ENCODE measurements at regions not wholly inside any gene's neighbourhood (a gene's known extent, or its start where the extent isn't known, plus 50 kb on each side); places are given as distances from the start of the nearest gene placed in this dataset.

GRCh38 chr1:185408700-185409270 lies 91.7 kb upstream of the IVNS1ABP start:
- CTCF ChIA-PET = no interaction called here
- POLR2A ChIA-PET = no interaction called here
- no peak for DNase-seq (ENCODE audit: extremely low spot score)
- no peak for TF ChIP-seq ZNF384 (IDR thresholded peaks at IDR 0.05)
- no peak for TF ChIP-seq FOXK2 (IDR thresholded peaks at IDR 0.05)
- no peak for TF ChIP-seq LEF1 (IDR thresholded peaks at IDR 0.05; ENCODE audit: borderline replicate concordance)
- TF ChIP-seq TARDBP (IDR thresholded peaks at IDR 0.05) = no peak
- TF ChIP-seq ARNT (IDR thresholded peaks at IDR 0.05) = no peak
- TF ChIP-seq NFRKB (IDR thresholded peaks at IDR 0.05) = no peak
- TF ChIP-seq L3MBTL2 (conservative IDR thresholded peaks at IDR 0.05) = no peak
- TF ChIP-seq ELF4 (IDR thresholded peaks at IDR 0.05) = no peak
- TF ChIP-seq HDGF (IDR thresholded peaks at IDR 0.05; ENCODE audit: borderline replicate concordance) = no peak
- TF ChIP-seq FOXM1 (IDR thresholded peaks at IDR 0.05; ENCODE audit: borderline replicate concordance) = no peak
- TF ChIP-seq FOXA1 (IDR thresholded peaks at IDR 0.05) = no peak
- no peak for TF ChIP-seq CTBP1 (IDR thresholded peaks at IDR 0.05; ENCODE audit: borderline replicate concordance)
- TF ChIP-seq SUZ12 (IDR thresholded peaks at IDR 0.05) = no peak
- no peak for TF ChIP-seq PKNOX1 (IDR thresholded peaks at IDR 0.05)
- TF ChIP-seq BHLHE40 (IDR thresholded peaks at IDR 0.05; ENCODE audit: borderline replicate concordance) = no peak
- no peak for TF ChIP-seq SP1 (IDR thresholded peaks at IDR 0.05)

GRCh38 chr1:185406691-185407009 lies 89.6 kb upstream of the IVNS1ABP start:
- TF ChIP-seq LEF1 (IDR thresholded peaks at IDR 0.05; ENCODE audit: borderline replicate concordance) (no peak), NFRKB (IDR thresholded peaks at IDR 0.05) (no peak), BHLHE40 (IDR thresholded peaks at IDR 0.05; ENCODE audit: borderline replicate concordance) (no peak), FOXM1 (IDR thresholded peaks at IDR 0.05; ENCODE audit: borderline replicate concordance) (no peak), ZNF384 (IDR thresholded peaks at IDR 0.05) (no peak), ELF4 (IDR thresholded peaks at IDR 0.05) (no peak), CTBP1 (IDR thresholded peaks at IDR 0.05; ENCODE audit: borderline replicate concordance) (no peak), TARDBP (IDR thresholded peaks at IDR 0.05) (no peak), SP1 (IDR thresholded peaks at IDR 0.05) (no peak), L3MBTL2 (conservative IDR thresholded peaks at IDR 0.05) (no peak)
- ChIA-PET POLR2A (no interaction called here), CTCF (no interaction called here)
- no peak for DNase-seq (ENCODE audit: extremely low spot score)

DNA sequence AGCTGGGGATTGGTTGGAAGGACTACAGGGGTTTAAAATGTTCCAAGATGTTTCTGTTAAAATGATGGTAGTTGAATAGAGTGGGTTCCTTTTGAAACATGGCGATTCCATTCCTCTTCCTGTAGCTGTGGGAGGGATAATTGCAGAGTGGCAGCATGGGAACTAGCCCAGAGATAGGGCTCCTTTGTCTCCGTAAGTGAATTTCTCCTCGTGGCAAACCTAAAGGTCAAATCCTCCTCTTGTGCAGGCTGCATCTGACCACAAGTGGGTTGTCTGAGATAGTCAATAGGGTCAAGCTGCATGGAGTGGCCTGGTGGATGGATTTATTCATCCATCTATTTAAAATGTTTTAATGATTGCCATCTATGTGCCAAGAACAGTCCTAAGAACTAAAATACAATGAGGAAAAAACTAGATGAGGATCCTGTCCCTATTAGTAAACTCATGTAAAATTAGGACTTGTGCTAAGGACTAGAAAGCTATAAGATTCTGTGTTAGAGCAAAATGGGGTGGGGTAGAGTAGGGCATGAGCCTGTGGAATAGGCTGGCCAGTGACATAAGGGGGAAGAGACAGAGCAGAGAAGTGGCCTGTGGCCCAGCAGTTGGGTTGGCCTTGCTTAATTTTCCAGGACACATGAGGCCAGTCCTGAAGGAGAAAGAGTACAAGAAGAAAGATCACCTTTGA lies 89.1 kb upstream of the IVNS1ABP start:
- TF ChIP-seq SP1 (IDR thresholded peaks at IDR 0.05) (no peak), ELF4 (IDR thresholded peaks at IDR 0.05) (no peak), SUZ12 (IDR thresholded peaks at IDR 0.05) (no peak), TARDBP (IDR thresholded peaks at IDR 0.05) (no peak), PKNOX1 (IDR thresholded peaks at IDR 0.05) (no peak), LEF1 (IDR thresholded peaks at IDR 0.05; ENCODE audit: borderline replicate concordance) (no peak), L3MBTL2 (conservative IDR thresholded peaks at IDR 0.05) (no peak), HDGF (IDR thresholded peaks at IDR 0.05; ENCODE audit: borderline replicate concordance) (no peak), FOXK2 (IDR thresholded peaks at IDR 0.05) (no peak), CTBP1 (IDR thresholded peaks at IDR 0.05; ENCODE audit: borderline replicate concordance) (no peak), FOXA1 (IDR thresholded peaks at IDR 0.05) (no peak), NFRKB (IDR thresholded peaks at IDR 0.05) (no peak), ZNF384 (IDR thresholded peaks at IDR 0.05) (no peak), FOXM1 (IDR thresholded peaks at IDR 0.05; ENCODE audit: borderline replicate concordance) (no peak), BHLHE40 (IDR thresholded peaks at IDR 0.05; ENCODE audit: borderline replicate concordance) (no peak)
- CTCF ChIA-PET = no interaction called here
- no peak for DNase-seq (ENCODE audit: extremely low spot score)
- POLR2A ChIA-PET = no interaction called here

DNA sequence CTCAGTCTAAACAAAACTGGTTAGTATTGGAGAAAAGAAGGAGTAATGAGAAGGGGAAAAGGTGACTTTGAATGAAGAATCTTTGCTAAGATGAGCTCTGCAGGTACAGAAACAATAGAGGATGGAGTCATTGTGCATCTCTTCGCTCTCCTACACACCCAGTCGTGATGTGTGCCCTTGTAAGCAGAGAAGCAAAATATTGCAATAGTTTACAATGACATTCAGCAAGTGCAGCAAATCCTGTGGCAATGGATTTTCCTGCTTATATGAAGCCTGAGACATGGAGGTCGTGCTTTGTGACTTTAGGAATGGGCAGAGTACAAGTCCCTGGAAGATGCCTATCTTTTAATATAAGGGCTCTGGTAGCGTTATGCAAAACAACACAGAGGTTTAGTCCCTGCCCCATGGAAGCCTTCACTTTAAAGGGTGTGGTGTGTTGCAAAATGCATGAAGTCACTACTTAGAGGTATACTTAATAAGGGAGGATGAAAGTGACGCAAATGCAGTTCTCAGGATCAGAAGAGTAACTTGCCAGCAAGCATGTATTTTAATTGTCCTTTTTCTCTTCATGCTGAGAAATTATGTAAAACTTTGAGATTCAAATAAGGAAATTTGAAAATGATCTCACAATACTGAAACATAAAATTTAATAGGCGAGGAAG lies 88.0 kb upstream of the IVNS1ABP start:
- ChIA-PET POLR2A (no interaction called here), CTCF (no interaction called here)
- TF ChIP-seq TARDBP (IDR thresholded peaks at IDR 0.05) (no peak), CTBP1 (IDR thresholded peaks at IDR 0.05; ENCODE audit: borderline replicate concordance) (no peak), L3MBTL2 (conservative IDR thresholded peaks at IDR 0.05) (no peak), FOXA1 (IDR thresholded peaks at IDR 0.05) (no peak), SUZ12 (IDR thresholded peaks at IDR 0.05) (no peak), SP1 (IDR thresholded peaks at IDR 0.05) (no peak), HDGF (IDR thresholded peaks at IDR 0.05; ENCODE audit: borderline replicate concordance) (no peak), FOXM1 (IDR thresholded peaks at IDR 0.05; ENCODE audit: borderline replicate concordance) (no peak), FOXK2 (IDR thresholded peaks at IDR 0.05) (no peak), ARNT (IDR thresholded peaks at IDR 0.05) (no peak), NFRKB (IDR thresholded peaks at IDR 0.05) (no peak), ELF4 (IDR thresholded peaks at IDR 0.05) (no peak), ZNF384 (IDR thresholded peaks at IDR 0.05) (no peak), BHLHE40 (IDR thresholded peaks at IDR 0.05; ENCODE audit: borderline replicate concordance) (no peak), PKNOX1 (IDR thresholded peaks at IDR 0.05) (no peak), LEF1 (IDR thresholded peaks at IDR 0.05; ENCODE audit: borderline replicate concordance) (no peak)
- DNase-seq (ENCODE audit: extremely low spot score) = no peak

- ChIA-PET POLR2A (no interaction called here), CTCF (no interaction called here)
- no peak for DNase-seq (ENCODE audit: extremely low spot score)
- TF ChIP-seq FOXA1 (IDR thresholded peaks at IDR 0.05) = no peak
- TF ChIP-seq FOXK2 (IDR thresholded peaks at IDR 0.05) = no peak
- no peak for TF ChIP-seq ELF4 (IDR thresholded peaks at IDR 0.05)
These were observed 87.2 kb upstream of the IVNS1ABP start for GRCh38 chr1:185404291-185404690.

GRCh38 chr1:185402930-185403329 lies 85.9 kb upstream of the IVNS1ABP start:
- TF ChIP-seq HDGF (IDR thresholded peaks at IDR 0.05; ENCODE audit: borderline replicate concordance) = no peak
- TF ChIP-seq BHLHE40 (IDR thresholded peaks at IDR 0.05; ENCODE audit: borderline replicate concordance) = no peak
- no peak for TF ChIP-seq ZNF384 (IDR thresholded peaks at IDR 0.05)
- TF ChIP-seq FOXK2 (IDR thresholded peaks at IDR 0.05) = no peak
- no peak for TF ChIP-seq ELF4 (IDR thresholded peaks at IDR 0.05)
- TF ChIP-seq SP1 (IDR thresholded peaks at IDR 0.05) = no peak
- no peak for TF ChIP-seq L3MBTL2 (conservative IDR thresholded peaks at IDR 0.05)
- no peak for TF ChIP-seq FOXA1 (IDR thresholded peaks at IDR 0.05)
- no peak for TF ChIP-seq FOXM1 (IDR thresholded peaks at IDR 0.05; ENCODE audit: borderline replicate concordance)
- ChIA-PET POLR2A (no interaction called here), CTCF (no interaction called here)
- no peak for DNase-seq (ENCODE audit: extremely low spot score)
